Subcutaneous abdominal adipose tissue (tissue), 5 donors: ENCODE measurements at regions not wholly inside any gene's neighbourhood (a gene's known extent, or its start where the extent isn't known, plus 50 kb on each side); places are given as distances from the start of the nearest gene placed in this dataset.
"Not testable (repeated sequence)": the region's sequence is repeated elsewhere in the genome, so short reads cannot be mapped to it uniquely, and the experiment has no call there.

Experiments used
- H3K27ac ChIP-seq: one replicate; pipeline ENCODE4 v1.7.0; 2013; ENCODE audit warnings: low read depth, mild to moderate bottlenecking, inconsistent platforms, low read length, moderate library complexity
- H3K27me3 ChIP-seq, 5 donors: one replicate each; pipeline ENCODE4 v1.7.0; 2013; ENCODE audit warnings: low read length in 5 of 5, inconsistent platforms in 1 of 5; ENCODE audit not compliant: control insufficient read depth in 5 of 5, insufficient read depth in 4 of 5
- H3K36me3 ChIP-seq, 5 donors: one replicate each; pipeline ENCODE4 v1.7.0; 2013; ENCODE audit warnings: low read length in 5 of 5; ENCODE audit not compliant: control insufficient read depth in 5 of 5, insufficient read depth in 5 of 5
- H3K4me1 ChIP-seq, 5 donors: one replicate each; pipeline ENCODE4 v1.7.0; 2013; ENCODE audit warnings: low read length in 5 of 5, mild to moderate bottlenecking in 3 of 5, moderate library complexity in 1 of 5; ENCODE audit not compliant: control insufficient read depth in 5 of 5, insufficient read depth in 5 of 5
- H3K4me3 ChIP-seq, 5 donors: one replicate each; pipeline ENCODE4 v1.7.0; 2013; ENCODE audit warnings: low read length in 5 of 5, low read depth in 1 of 5
- H3K9ac ChIP-seq, 5 donors: one replicate each; pipeline ENCODE4 v1.7.0; 2013; ENCODE audit warnings: low read length in 5 of 5, mild to moderate bottlenecking in 4 of 5, moderate library complexity in 3 of 5
- H3K9me3 ChIP-seq, 5 donors: one replicate each; pipeline ENCODE4 v1.7.0; 2013; ENCODE audit warnings: low read length in 5 of 5; ENCODE audit not compliant: control insufficient read depth in 5 of 5
- donor health status: healthy.
- donor health status: healthy.
- donor health status: healthy.
- donor health status: healthy.
- donor health status: healthy.

DNA sequence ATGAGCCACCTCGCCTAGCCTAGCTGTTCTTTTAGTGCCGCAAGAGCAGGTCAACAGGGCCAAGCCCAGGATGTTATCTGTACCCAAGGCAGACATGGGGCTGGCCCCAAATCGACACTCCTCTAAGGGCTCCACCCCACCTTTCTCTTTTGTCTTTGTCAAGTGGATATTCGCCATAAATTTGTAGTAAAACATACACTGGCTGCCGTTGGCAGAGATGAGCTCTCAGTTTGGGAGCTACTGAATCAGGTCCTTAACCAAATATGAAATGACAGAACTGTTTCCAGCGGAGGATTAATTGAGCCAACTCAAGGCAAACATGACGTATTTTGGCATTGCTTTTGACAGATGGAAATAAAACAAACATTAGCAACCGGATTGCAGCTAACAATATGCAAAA lies 556.9 kb upstream of the CDH5 start:
- H3K9ac ChIP-seq = no peak overlapping the region
- H3K36me3 ChIP-seq = no peaks in the 10 kb centered on the region
- no peak overlapping the region for H3K27ac ChIP-seq
- no peak overlapping the region for H3K4me3 ChIP-seq
- no peaks in the 10 kb centered on the region for H3K9me3 ChIP-seq
- H3K27me3 ChIP-seq = no peaks in the 10 kb centered on the region
- H3K4me1 ChIP-seq = no peaks in the 10 kb centered on the region

DNA sequence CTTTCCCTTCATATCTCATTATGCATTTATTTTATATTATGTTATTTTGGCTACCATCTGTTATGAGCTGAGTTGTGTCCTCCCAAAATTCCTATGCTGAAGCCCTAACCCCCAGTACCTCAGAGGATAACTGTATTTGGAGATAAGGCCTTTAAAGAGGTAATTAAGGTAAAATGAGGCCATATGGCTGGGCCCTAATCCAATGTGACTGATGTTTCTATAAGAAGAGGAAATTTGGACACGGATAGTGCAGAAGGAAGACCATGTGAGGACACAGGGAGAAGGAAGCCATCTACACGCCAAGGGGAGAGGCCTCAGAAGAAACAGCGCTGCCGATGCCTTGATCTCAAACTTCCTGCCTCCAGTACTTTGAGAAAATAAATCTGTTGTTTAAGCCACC lies 557.7 kb upstream of the CDH5 start:
- Histone ChIP-seq H3K4me3 (no peak overlapping the region), H3K36me3 (no peaks in the 10 kb centered on the region), H3K27me3 (no peaks in the 10 kb centered on the region), H3K9ac (no peak overlapping the region), H3K4me1 (no peaks in the 10 kb centered on the region), H3K9me3 (no peaks in the 10 kb centered on the region), H3K27ac (no peak overlapping the region)

- H3K27ac ChIP-seq = no peak overlapping the region
- no peaks in the 10 kb centered on the region for H3K27me3 ChIP-seq
- no peak overlapping the region for H3K4me3 ChIP-seq
- H3K4me1 ChIP-seq = no peaks in the 10 kb centered on the region
- H3K9ac ChIP-seq = no peak overlapping the region
- no peaks in the 10 kb centered on the region for H3K9me3 ChIP-seq
- no peaks in the 10 kb centered on the region for H3K36me3 ChIP-seq
Measured at GRCh38 chr16:65807858-65808257, 558.6 kb upstream of the CDH5 start.

DNA sequence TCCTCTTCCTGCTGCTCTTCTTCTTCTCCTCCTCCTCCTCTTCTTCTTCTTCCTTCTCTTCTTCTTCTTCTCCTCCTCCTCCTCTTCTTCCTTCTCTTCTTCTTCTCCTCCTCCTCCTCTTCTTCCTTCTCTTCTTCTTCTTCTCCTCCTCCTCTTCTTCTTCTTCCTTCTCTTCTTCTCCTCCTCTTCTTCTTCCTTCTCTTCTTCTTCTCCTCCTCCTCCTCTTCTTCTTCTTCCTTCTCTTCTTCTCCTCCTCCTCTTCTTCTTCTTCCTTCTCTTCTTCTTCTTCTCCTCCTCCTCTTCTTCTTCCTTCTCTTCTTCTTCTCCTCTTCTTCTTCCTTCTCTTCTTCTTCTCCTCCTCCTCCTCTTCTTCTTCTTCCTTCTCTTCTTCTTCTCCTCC lies 560.8 kb upstream of the CDH5 start:
- H3K9me3 ChIP-seq, H3K36me3 ChIP-seq, H3K27me3 ChIP-seq, H3K27ac ChIP-seq, H3K4me1 ChIP-seq, H3K9ac ChIP-seq, H3K4me3 ChIP-seq: not testable (repeated sequence)

DNA sequence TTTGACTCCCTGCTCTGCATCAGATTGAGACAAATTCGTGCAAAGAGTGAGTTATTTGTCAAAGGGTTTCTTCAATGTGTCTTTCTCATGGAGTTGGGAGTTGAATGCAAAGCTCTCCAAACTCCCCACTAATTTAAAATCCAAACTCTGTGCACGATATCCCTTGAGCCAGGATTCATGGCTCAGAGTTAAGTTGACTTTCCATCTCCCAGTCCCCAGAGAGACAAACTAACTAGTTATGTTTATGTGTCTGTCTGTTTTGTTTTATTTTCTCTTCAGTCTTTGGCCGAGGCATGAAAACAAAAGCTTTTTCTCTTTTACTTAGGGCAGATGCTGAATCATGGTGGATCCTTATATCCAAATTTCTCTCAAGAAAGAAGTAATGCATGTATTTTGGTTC lies 570.0 kb upstream of the CDH5 start:
- Histone ChIP-seq H3K27me3 (peaks cover 0 to 4% (median 0%) of the 10 kb centered on the region in 5 donors), H3K4me1 (no peaks in the 10 kb centered on the region), H3K9ac (no peak overlapping the region), H3K4me3 (no peak overlapping the region), H3K36me3 (no peaks in the 10 kb centered on the region), H3K9me3 (no peaks in the 10 kb centered on the region), H3K27ac (no peak overlapping the region)

DNA sequence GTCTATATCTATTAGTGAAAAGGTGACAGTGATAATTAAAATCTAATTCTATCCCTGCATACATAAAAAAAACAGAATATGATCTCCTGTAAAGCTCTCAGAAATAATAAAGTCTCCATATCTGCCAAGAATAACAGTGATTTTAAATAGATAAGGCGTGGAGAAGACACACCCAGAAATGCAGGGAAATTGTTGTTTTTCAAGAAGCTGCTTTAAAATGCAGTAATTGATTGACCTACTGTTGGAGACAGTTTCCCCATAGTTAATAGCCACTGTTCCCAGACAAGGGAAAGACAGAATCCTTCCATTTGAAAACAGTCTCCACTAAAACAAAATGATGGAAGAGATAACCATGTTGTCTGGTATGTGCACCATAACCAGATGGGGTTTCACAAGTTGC lies 571.5 kb upstream of the CDH5 start:
- Histone ChIP-seq H3K4me3 (no peak overlapping the region), H3K9me3 (no peaks in the 10 kb centered on the region), H3K4me1 (no peaks in the 10 kb centered on the region), H3K27ac (no peak overlapping the region), H3K36me3 (no peaks in the 10 kb centered on the region), H3K27me3 (peaks cover 0 to 4% (median 0%) of the 10 kb centered on the region in 5 donors), H3K9ac (no peak overlapping the region)

DNA sequence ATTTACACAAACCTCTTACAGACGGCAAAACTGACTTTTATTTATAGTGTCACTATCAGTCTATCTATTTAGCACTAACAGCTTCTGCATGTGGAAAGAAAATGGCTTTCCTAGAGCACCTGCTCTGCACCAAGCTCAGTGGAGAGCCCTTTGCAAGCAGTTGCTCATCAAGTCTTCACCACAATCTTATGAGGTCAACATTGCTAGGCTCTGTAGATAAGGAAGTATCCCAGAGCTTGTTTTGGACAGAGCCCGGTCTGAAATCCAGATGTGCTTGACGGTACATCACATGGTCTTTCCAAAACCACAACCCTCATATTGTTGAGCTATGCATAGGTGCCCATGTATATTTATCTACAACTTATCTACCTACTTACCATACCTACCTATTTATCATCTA lies 572.7 kb upstream of the CDH5 start:
- H3K27me3 ChIP-seq = peaks cover 0 to 4% (median 0%) of the 10 kb centered on the region in 5 donors
- H3K9me3 ChIP-seq = no peaks in the 10 kb centered on the region
- no peaks in the 10 kb centered on the region for H3K36me3 ChIP-seq
- H3K4me1 ChIP-seq = no peaks in the 10 kb centered on the region
- H3K9ac ChIP-seq = no peak overlapping the region
- no peak overlapping the region for H3K4me3 ChIP-seq
- no peak overlapping the region for H3K27ac ChIP-seq

GRCh38 chr16:65790768-65791167 lies 575.7 kb upstream of the CDH5 start:
- Histone ChIP-seq H3K27me3 (peaks cover 0 to 4% (median 0%) of the 10 kb centered on the region in 5 donors), H3K4me3 (no peak overlapping the region), H3K36me3 (no peaks in the 10 kb centered on the region), H3K4me1 (peaks cover 0 to 4% (median 0%) of the 10 kb centered on the region in 5 donors), H3K27ac (no peak overlapping the region), H3K9ac (no peak overlapping the region), H3K9me3 (no peaks in the 10 kb centered on the region)

- no peak overlapping the region for H3K27ac ChIP-seq
Measured at GRCh38 chr16:65789161-65789945, 577.1 kb upstream of the CDH5 start.

GRCh38 chr16:65788434-65789140 lies 577.9 kb upstream of the CDH5 start:
- H3K4me1 ChIP-seq = peaks cover 0 to 6% (median 0%) of the 10 kb centered on the region in 5 donors
- no peak overlapping the region for H3K9ac ChIP-seq
- H3K27me3 ChIP-seq = peaks cover 0 to 3% (median 0%) of the 10 kb centered on the region in 5 donors
- H3K27ac ChIP-seq = no peak overlapping the region
- H3K4me3 ChIP-seq = no peak overlapping the region
- H3K9me3 ChIP-seq = peaks cover 0 to 2% (median 0%) of the 10 kb centered on the region in 5 donors
- H3K36me3 ChIP-seq = no peaks in the 10 kb centered on the region

More at GRCh38 chr16:65789161-65789945, 577.1 kb upstream of the CDH5 start:
- no peak overlapping the region for H3K4me3 ChIP-seq
- H3K27me3 ChIP-seq = no peaks in the 10 kb centered on the region
- no peak overlapping the region for H3K9ac ChIP-seq
- peaks cover 0 to 2% (median 0%) of the 10 kb centered on the region in 5 donors for H3K9me3 ChIP-seq
- H3K4me1 ChIP-seq = peaks cover 0 to 4% (median 0%) of the 10 kb centered on the region in 5 donors
- H3K36me3 ChIP-seq = no peaks in the 10 kb centered on the region
